GM12878 (cell line): ENCODE measurements at regions not wholly inside any gene's neighbourhood (a gene's known extent, or its start where the extent isn't known, plus 50 kb on each side); places are given as distances from the start of the nearest gene placed in this dataset.

Experiments
- CREM ChIP-seq: IDR thresholded peaks from 2 replicates; pipeline ENCODE4 v1.6.1; 2014; ENCODE audit warnings: antibody characterized with exemption, low read depth
- CTCF ChIP-seq, 3 experiments: IDR thresholded peaks in 2 of 3; conservative IDR thresholded peaks in 1 of 3; 2 replicates each; pipeline ENCODE4 v1.5.1; 2011; ENCODE audit warnings: low read depth in 3 of 3, low read length in 3 of 3, mild to moderate bottlenecking in 3 of 3, control low read depth in 2 of 3, moderate library complexity in 2 of 3, inconsistent platforms in 1 of 3, mixed read lengths in 1 of 3; ENCODE audit not compliant: control insufficient read depth in 2 of 3, insufficient read depth in 1 of 3; ENCODE audit errors: extremely low read depth in 1 of 3
- GABPA ChIP-seq: IDR thresholded peaks from 2 replicates; pipeline ENCODE4 v1.6.1; 2014; ENCODE audit warnings: antibody characterized with exemption, low read depth, mild to moderate bottlenecking, inconsistent platforms
- LARP7 ChIP-seq: fragments of 450-650 bp; IDR thresholded peaks from 2 replicates; pipeline ENCODE4 v1.6.1; 2017; ENCODE audit warnings: mild to moderate bottlenecking
- NR2C2 ChIP-seq: IDR thresholded peaks from 2 replicates; pipeline ENCODE4 v1.6.1; 2011; ENCODE audit warnings: borderline replicate concordance, low read depth; ENCODE audit not compliant: control insufficient read depth, insufficient read length
- NRF1 ChIP-seq: conservative IDR thresholded peaks from 2 replicates; pipeline ENCODE4 v1.6.1; 2011; ENCODE audit warnings: mild to moderate bottlenecking, low read depth, low read length, improper control_type of control experiment
- POLR2A ChIP-seq: IDR thresholded peaks from 2 replicates; pipeline ENCODE4 v1.6.1; 2011; ENCODE audit warnings: low read depth, mild to moderate bottlenecking, low read length
- REST ChIP-seq: IDR thresholded peaks from 2 replicates; pipeline ENCODE4 v1.6.1; 2012; ENCODE audit warnings: mild to moderate bottlenecking, low read depth, low read length
- SREBF1 ChIP-seq: IDR thresholded peaks from 2 replicates; pipeline ENCODE4 v1.6.1; 2012; ENCODE audit warnings: mild to moderate bottlenecking, low read length
- USF1 ChIP-seq: IDR thresholded peaks from 2 replicates; pipeline ENCODE4 v1.6.1; 2011; ENCODE audit warnings: borderline replicate concordance, low read depth, mild to moderate bottlenecking, moderate library complexity, mixed read lengths, low read length; ENCODE audit not compliant: insufficient read depth; ENCODE audit errors: extremely low read length
- ZNF24 ChIP-seq: fragments of 450-650 bp; IDR thresholded peaks from 2 replicates; pipeline ENCODE4 v1.6.1; 2017; ENCODE audit warnings: antibody characterized with exemption, mild to moderate bottlenecking

GRCh38 chr2:186431306-186431705 is 54.8 kb upstream of the ZC3H15 start:
- TF ChIP-seq ZNF24: no peak
- no peak for TF ChIP-seq CTCF (IDR thresholded peaks at IDR 0.05 in 2 of 3, conservative IDR thresholded peaks at IDR 0.05 in 1 of 3; ENCODE audit: control insufficient read depth in 2 of 3, extremely low read depth in 1 of 3, insufficient read depth in 1 of 3, low read depth in 3 of 3, low read length in 3 of 3)
- TF ChIP-seq SREBF1: no peak
- TF ChIP-seq REST: no peak
- TF ChIP-seq GABPA: no peak
- no peak for TF ChIP-seq CREM
- no peak for TF ChIP-seq LARP7
- no peak for TF ChIP-seq NRF1
- no peak for TF ChIP-seq NR2C2
- TF ChIP-seq USF1: no peak
- no peak for TF ChIP-seq POLR2A
